Fibroblast of skin of left biceps (primary cell): ENCODE measurements at regions not wholly inside any gene's neighbourhood (a gene's known extent, or its start where the extent isn't known, plus 50 kb on each side); places are given as distances from the start of the nearest gene placed in this dataset.

Experiments
- DNase-seq, 2 experiments: peaks; one replicate each; pipeline ENCODE4 v3.0.0-alpha.2; 2013; ENCODE audit warnings: low read depth in 2 of 2

- no peak for DNase-seq
Observed at GRCh38 chr10:117638200-117638599, 95.7 kb downstream of the EMX2 start.

GRCh38 chr10:117638664-117639200 is 96.2 kb downstream of the EMX2 start:
- no peak for DNase-seq

- DNase-seq: no peak
Observed at GRCh38 chr10:117640406-117640805, 97.9 kb downstream of the EMX2 start.

DNA sequence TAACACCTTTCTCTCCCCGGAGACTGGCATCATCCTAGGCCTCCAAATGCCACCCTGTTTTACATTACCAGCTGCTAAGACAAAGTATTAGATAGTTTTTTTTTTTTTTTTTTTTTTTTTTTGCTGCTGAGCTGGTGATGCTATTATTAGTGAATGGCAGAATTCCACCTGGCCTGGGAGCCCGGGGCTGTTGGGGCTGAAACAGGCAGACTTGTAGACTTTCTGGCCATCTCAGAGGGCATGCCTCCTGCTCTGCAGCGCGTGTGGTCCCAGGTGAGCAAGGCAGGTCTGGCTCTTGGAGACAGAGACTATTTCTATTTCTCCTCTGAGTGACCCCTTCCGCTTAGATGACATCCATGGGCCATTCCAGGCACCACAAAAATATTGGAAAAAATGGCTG is 104.2 kb downstream of the EMX2 start:
- no peak for DNase-seq

GRCh38 chr10:117647306-117647705 is 104.8 kb downstream of the EMX2 start:
- peak in 1 of 2 experiments; percentile 19 for DNase-seq

DNA sequence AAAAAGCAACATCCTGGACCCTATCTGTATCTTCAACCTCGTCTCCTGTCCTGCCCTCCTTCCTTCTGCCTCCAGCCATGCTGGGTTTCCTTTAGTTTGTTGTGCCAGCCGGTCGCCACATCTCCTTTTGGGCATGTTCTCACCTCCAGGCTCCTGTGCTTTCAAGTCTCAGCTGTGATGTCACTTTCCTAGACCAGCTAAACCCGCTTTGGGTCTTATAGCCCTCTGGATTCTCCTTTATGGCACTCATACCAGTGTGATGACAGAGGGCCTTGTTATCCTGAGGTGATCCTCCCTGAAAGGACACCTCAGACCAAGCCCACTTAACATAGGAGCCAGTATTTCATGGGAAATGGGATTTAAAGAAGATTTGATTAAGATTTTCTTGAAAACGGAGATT is 108.6 kb downstream of the EMX2 start:
- DNase-seq: no peak

DNA sequence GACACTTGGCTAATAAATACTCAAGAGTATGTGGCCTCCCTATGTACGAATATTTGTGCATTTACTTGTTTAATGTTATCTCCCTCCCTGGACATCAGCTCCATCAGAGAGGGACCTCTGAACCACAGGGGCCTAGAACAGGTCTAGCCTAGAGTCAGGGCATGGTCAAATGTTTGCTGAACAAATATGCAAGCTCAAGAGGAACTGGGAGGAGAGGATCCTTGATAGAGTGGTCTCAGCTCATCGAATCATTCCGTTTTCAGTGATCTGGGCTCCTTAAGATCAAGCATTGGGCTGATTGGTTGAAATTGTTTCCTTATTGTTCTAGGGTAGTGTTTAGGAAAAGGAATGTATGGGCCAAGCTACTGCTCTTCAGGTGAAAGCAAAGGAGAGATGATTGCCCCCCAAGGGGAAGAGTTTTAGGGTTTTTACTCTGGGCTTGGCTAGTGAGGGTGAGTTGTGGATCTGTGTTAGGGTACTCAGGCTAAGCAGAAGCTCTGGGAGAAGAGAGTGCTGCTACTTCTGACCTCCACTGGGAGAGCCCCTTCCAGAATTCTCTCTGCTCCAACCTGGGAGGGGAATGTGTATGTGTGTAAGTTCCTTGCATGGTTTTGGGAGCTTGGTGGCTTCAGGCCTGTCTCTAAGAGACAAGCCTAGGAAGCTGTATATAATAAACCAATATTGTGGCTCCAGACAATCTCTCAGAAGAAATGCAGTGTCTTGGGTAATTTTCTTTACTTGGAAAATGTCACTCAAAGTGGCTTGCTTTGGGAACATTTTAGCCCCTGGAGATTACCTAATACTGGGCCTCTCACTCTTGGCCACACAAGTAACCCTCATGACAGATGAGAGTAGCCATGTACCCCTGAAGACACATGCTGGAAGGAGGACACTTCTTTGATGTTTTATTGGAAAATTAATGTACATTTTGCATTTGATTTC is 110.0 kb downstream of the EMX2 start:
- no peak for DNase-seq

DNA sequence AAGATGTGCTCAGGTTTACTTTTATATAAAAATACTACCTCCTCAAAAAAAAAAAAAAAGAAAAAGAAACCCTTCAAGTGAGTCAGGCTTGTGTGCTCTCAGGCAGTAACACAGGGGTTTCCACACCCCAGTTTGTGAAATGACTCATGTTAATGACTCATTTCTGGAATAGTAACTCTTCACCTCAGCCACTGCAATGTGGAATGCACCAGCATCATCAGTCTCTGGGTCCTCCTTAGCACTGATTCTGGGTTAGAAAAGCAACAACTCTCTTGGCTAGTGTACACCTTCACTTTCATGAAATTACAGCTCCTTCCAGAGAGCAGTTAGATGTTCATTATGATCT is 110.6 kb downstream of the EMX2 start:
- DNase-seq: peak; percentile 91 to 93

DNA sequence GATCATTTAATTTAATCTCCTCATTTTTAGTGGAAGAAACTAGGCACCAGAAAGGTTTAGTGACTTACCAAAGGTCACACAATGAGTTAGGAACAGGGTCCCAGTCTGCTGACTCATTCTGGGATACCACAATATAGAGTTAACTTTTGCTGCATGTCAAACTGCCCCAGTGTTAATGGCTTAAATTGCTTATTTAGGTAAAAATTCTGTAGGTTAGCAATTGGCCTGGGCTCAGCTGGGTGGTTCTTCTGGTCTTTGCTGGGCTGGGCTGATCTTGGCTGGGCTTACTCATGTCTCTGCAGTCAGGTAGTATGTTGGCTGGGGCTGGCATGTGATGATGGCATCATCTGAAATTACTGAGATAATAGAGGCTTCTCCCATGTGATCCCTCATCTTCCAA is 111.6 kb downstream of the EMX2 start:
- DNase-seq: no peak

DNA sequence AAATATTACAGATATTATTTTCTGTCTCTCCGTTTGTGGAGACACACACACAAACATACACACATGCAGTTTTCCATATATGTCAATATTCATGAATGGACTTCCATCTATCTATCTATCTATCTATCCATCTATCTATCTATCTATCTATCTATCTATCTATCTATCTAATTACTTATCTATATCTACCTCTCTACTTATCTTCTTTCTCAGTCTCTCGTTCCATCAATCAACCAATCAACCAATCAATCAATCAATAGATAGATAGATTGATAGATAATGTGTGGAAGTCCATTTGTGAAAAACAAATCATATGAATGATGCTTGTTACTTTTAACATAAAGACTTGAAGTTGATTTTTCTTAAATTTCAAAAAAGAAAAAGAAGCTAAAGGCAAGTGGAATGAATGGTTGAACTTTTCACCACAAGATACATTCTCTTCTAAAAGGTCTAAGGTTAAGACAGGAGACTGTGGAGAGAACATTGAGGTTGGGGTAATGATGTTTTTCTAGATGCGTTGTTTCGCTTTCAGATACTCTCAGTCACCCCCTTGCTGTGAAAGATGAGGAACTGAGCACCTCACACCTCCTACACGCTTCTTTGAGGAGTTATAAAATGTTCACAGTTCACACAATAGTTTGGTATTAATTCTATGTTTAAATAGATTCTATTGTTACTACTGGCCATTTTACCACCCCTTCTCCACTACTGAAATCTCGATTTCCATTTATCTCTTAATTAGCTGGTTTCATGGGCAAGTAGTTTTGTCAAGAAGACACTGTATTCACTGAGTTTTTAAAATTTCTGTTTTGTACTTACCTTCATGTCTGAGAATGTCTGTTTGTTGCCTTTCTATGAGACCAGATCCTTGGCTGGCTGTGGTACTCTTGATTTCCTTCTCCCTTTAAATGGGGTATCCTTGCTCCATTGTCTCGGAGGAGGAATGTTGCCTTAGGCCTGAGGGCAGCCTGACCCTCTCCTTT is 114.1 kb downstream of the EMX2 start:
- no peak for DNase-seq

GRCh38 chr10:117661316-117661715 is 118.8 kb downstream of the EMX2 start:
- no peak for DNase-seq

GRCh38 chr10:117662126-117662525 is 119.6 kb downstream of the EMX2 start:
- DNase-seq: no peak

- no peak for DNase-seq
Observed at GRCh38 chr10:117662751-117663540, 120.4 kb downstream of the EMX2 start.

DNA sequence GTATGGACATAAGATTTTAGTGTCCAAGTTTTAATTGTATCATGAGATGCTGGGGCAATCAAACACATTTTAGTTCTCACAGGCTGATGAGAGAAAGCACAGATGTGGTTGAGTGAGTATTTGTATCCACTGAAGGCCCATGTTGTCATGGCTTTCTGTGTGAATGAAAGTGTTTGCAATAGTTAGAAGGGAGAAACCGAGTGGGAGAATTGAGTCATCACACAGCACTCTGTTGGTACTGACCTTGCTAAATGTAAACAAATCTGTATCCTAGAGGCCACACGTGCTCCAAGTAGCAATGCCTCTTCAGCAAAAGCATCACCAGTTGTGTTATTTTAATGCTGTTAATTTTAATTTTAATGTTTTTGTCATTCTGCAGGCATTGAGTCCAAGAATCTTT is 121.2 kb downstream of the EMX2 start:
- DNase-seq: peak; percentile 84 to 86

GRCh38 chr10:117664288-117664687 is 121.7 kb downstream of the EMX2 start:
- DNase-seq: no peak

GRCh38 chr10:117666166-117666565 is 123.6 kb downstream of the EMX2 start:
- DNase-seq: no peak

DNA sequence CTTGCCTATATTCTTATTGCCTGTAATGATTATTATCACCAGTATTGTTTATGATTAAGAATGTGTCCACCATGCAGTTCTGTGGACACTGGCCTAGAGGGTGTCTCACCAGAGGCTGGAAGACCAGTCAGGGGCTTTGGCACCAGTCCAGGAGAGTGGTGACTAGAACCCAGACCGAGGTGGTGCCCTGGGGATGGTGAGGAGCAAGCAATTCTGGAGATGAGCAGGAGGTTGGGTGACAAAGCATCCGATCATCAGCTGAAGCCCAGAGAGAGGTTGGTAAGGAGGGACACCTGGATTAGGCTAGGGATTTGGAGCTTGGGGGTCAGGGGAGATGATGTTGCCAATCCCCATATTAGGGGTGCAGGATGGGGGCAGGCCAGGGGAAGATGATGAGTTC is 124.4 kb downstream of the EMX2 start:
- no peak for DNase-seq

DNA sequence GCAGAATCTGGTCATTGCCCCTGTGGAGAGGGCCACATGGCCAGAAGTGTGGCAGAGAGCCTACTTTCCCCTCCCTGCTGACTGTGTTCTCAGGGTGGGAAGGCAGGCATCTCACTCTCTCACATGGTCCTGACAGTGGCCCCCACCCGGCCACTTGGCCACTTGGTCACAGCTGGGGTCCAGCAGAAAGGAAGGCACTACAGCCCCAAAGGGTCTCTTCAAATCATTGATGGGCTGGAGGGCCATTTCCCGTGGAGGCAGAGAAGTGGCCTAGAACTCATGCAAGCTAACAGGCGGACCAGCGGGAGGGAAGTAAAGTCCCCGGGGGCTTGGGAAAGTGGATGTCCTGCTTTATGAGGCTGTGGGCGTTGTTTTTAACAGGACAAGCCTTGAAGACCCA is 125.3 kb downstream of the EMX2 start:
- DNase-seq: no peak

- no peak for DNase-seq
Observed at GRCh38 chr10:117668327-117669008, 125.9 kb downstream of the EMX2 start.

GRCh38 chr10:117669122-117669521 is 126.6 kb downstream of the EMX2 start:
- no peak for DNase-seq
